IMR-90 (cell line): ENCODE measurements at regions not wholly inside any gene's neighbourhood (a gene's known extent, or its start where the extent isn't known, plus 50 kb on each side); places are given as distances from the start of the nearest gene placed in this dataset.

Experiments
- ATAC-seq: fragments of 200-7000 bp; cut with Tn5 transposase; 2 replicates; pipeline ENCODE4 v1.9.1; 2020; ENCODE audit warnings: low read depth, mild to moderate bottlenecking, moderate library complexity
- BruUV-seq: library from RNA; stranded (reverse); fragments of 400-500 nt; replicated peaks from 2 replicates; lab custom pipeline; 2021; lab: Mats Ljungman, UMichigan
- CTCF ChIA-PET: fragments of 300-600 bp; formaldehyde crosslinking; extraction: SDS; loops from one replicate; lab custom pipeline; 2021; ENCODE audit warnings: antibody characterized with exemption; lab: Yijun Ruan, JAX
- POLR2A ChIA-PET: fragments of 300-600 bp; sonication (Branson Sonifier 250); formaldehyde crosslinking; loops from one replicate; lab custom pipeline; 2022; ENCODE audit warnings: antibody characterized with exemption; ENCODE audit not compliant: unreplicated experiment; lab: Charles Lee
- DNase-seq: peaks from one replicate; pipeline ENCODE4 v3.0.0; 2013
- H2AFZ ChIP-seq: replicated peaks from 2 replicates; pipeline ENCODE3; 2013; ENCODE audit warnings: low read length, mild to moderate bottlenecking; ENCODE audit not compliant: poor library complexity
- H2AK5ac ChIP-seq: 2 replicates; pipeline ENCODE4 v1.6.1; 2013; ENCODE audit warnings: low read depth, low read length, inconsistent platforms
- H2AK9ac ChIP-seq: replicated peaks from 2 replicates; pipeline ENCODE3; 2013; ENCODE audit warnings: mild to moderate bottlenecking, low read depth, low read length, moderate library complexity; ENCODE audit not compliant: poor library complexity
- H2BK120ac ChIP-seq: 2 replicates; pipeline ENCODE4 v1.6.1; 2013; ENCODE audit warnings: low read depth, low read length, inconsistent platforms
- H2BK15ac ChIP-seq: 3 replicates; pipeline ENCODE4 v1.6.1; 2013; ENCODE audit warnings: low read depth, low read length, inconsistent platforms
- H2BK20ac ChIP-seq: 2 replicates; pipeline ENCODE4 v1.6.1; 2013; ENCODE audit warnings: low read depth, mild to moderate bottlenecking, inconsistent platforms, low read length, moderate library complexity
- H2BK5ac ChIP-seq: 2 replicates; pipeline ENCODE4 v1.6.1; 2013; ENCODE audit warnings: mild to moderate bottlenecking, low read depth, low read length, inconsistent platforms; ENCODE audit not compliant: poor library complexity, severe bottlenecking
- H3K14ac ChIP-seq: replicated peaks from 2 replicates; pipeline ENCODE4 v1.6.1; 2013; ENCODE audit warnings: low read depth, low read length, inconsistent platforms
- H3K18ac ChIP-seq: 2 replicates; pipeline ENCODE4 v1.6.1; 2013; ENCODE audit warnings: low read depth, low read length, control low read depth
- H3K23ac ChIP-seq: 2 replicates; pipeline ENCODE4 v1.6.1; 2013; ENCODE audit warnings: low read depth, low read length, inconsistent platforms
- H3K27ac ChIP-seq: 2 replicates; pipeline ENCODE4 v1.5.1; 2013; ENCODE audit warnings: mild to moderate bottlenecking, control low read depth, low read length; ENCODE audit not compliant: insufficient read depth
- H3K27me3 ChIP-seq: 2 replicates; pipeline ENCODE4 v1.6.1; 2013; ENCODE audit warnings: low read length; ENCODE audit not compliant: control insufficient read depth, insufficient read depth
- H3K36me3 ChIP-seq: 2 replicates; pipeline ENCODE4 v1.6.1; 2013; ENCODE audit warnings: low read length, mixed read lengths; ENCODE audit not compliant: control insufficient read depth, insufficient read depth
- H3K4ac ChIP-seq: 2 replicates; pipeline ENCODE4 v1.6.1; 2013; ENCODE audit warnings: low read depth, low read length, inconsistent platforms
- H3K4me1 ChIP-seq: 2 replicates; pipeline ENCODE4 v1.6.1; 2013; ENCODE audit warnings: low read length, mixed read lengths; ENCODE audit not compliant: control insufficient read depth, insufficient read depth
- H3K4me2 ChIP-seq: 2 replicates; pipeline ENCODE4 v1.6.1; 2013; ENCODE audit warnings: low read depth, mild to moderate bottlenecking, control low read depth, low read length, moderate library complexity
- H3K4me3 ChIP-seq: 2 replicates; pipeline ENCODE4 v1.5.1; 2013; ENCODE audit warnings: low read depth, mild to moderate bottlenecking, control low read depth, low read length, moderate library complexity; ENCODE audit not compliant: insufficient read depth
- H3K56ac ChIP-seq: 2 replicates; pipeline ENCODE4 v1.6.1; 2013; ENCODE audit warnings: low read length, inconsistent platforms; ENCODE audit not compliant: insufficient read depth; ENCODE audit errors: extremely low read depth
- H3K79me1 ChIP-seq, 2 experiments: 2 replicates each; pipeline ENCODE4 v1.6.1; 2013; ENCODE audit warnings: low read length in 2 of 2, inconsistent platforms in 1 of 2, low read depth in 1 of 2
- H3K9ac ChIP-seq: 2 replicates; pipeline ENCODE4 v1.6.1; 2013; ENCODE audit warnings: low read depth, low read length, control low read depth
- H3K9me1 ChIP-seq: 2 replicates; pipeline ENCODE4 v1.6.1; 2013; ENCODE audit warnings: low read length, inconsistent platforms; ENCODE audit not compliant: insufficient read depth
- H3K9me3 ChIP-seq: 2 replicates; pipeline ENCODE4 v1.6.1; 2013; ENCODE audit warnings: low read length; ENCODE audit not compliant: control insufficient read depth, insufficient read depth
- H4K20me1 ChIP-seq: 2 replicates; pipeline ENCODE4 v1.6.1; 2013; ENCODE audit warnings: low read length, inconsistent platforms; ENCODE audit not compliant: insufficient read depth
- H4K5ac ChIP-seq: 2 replicates; pipeline ENCODE4 v1.6.1; 2013; ENCODE audit warnings: mild to moderate bottlenecking, low read depth, low read length, control low read depth
- H4K8ac ChIP-seq, 2 experiments: 2 replicates each; pipeline ENCODE4 v1.6.1; 2013; ENCODE audit warnings: low read depth in 2 of 2, low read length in 2 of 2, control low read depth in 1 of 2, inconsistent platforms in 1 of 2
- H4K91ac ChIP-seq: 2 replicates; pipeline ENCODE4 v1.6.1; 2013; ENCODE audit warnings: low read depth, low read length, inconsistent platforms; ENCODE audit not compliant: insufficient read depth
- CEBPB ChIP-seq: IDR thresholded peaks from 2 replicates; pipeline ENCODE4 v1.6.1; 2012; ENCODE audit warnings: low read depth, low read length, improper control_type of control experiment
- CHD1 ChIP-seq: IDR thresholded peaks from 2 replicates; pipeline ENCODE4 v1.6.1; 2012; ENCODE audit warnings: low read depth, low read length, improper control_type of control experiment
- CTCF ChIP-seq: conservative IDR thresholded peaks from 2 replicates; pipeline ENCODE4 v1.5.1; 2012; ENCODE audit warnings: mild to moderate bottlenecking, low read depth, low read length, improper control_type of control experiment
- ELK1 ChIP-seq: fragments of 150-350 bp; IDR thresholded peaks from 2 replicates; pipeline ENCODE4 v1.6.1; 2016; ENCODE audit warnings: low read depth, mild to moderate bottlenecking, low read length, moderate library complexity, borderline replicate concordance
- FOS ChIP-seq: fragments of 150-350 bp; IDR thresholded peaks from 2 replicates; pipeline ENCODE4 v1.6.1; 2016; ENCODE audit warnings: low read depth, low read length
- RAD21 ChIP-seq: IDR thresholded peaks from 2 replicates; pipeline ENCODE4 v1.6.1; 2012; ENCODE audit warnings: low read length, improper control_type of control experiment
- RCOR1 ChIP-seq: IDR thresholded peaks from 2 replicates; pipeline ENCODE4 v1.6.1; 2012; ENCODE audit warnings: mild to moderate bottlenecking, low read length, improper control_type of control experiment; ENCODE audit not compliant: insufficient replicate concordance
- RFX5 ChIP-seq: IDR thresholded peaks from 2 replicates; pipeline ENCODE4 v1.8.0; 2012; ENCODE audit warnings: low read depth, mild to moderate bottlenecking, low read length, moderate library complexity
- SMC3 ChIP-seq: fragments of 150-350 bp; IDR thresholded peaks from 2 replicates; pipeline ENCODE4 v1.6.1; 2016; ENCODE audit warnings: low read depth, mild to moderate bottlenecking, antibody characterized with exemption, low read length, moderate library complexity
- USF2 ChIP-seq: fragments of 150-350 bp; IDR thresholded peaks from 2 replicates; pipeline ENCODE4 v1.6.1; 2017; ENCODE audit warnings: mild to moderate bottlenecking, antibody characterized with exemption, low read length, low read depth
- WGBS, 2 experiments: methylation state at CpG; one replicate each; pipeline versions ENCODE4 v1.1.5 to v1.1.7; 2013; ENCODE audit warnings: missing lambda C conversion rate in 2 of 2; ENCODE audit not compliant: insufficient read length in 1 of 2; ENCODE audit errors: extremely low coverage in 2 of 2; 5-methylcytosine and 5-hydroxymethylcytosine counted together
- dilution Hi-C: fragments of 300-500 bp; cut with HindIII; formaldehyde crosslinking; loops from one replicate; pipeline ENCODE4 v1.14.3; 2018; ENCODE audit warnings: low sequenced_read_pairs; ENCODE audit not compliant: unreplicated experiment
- in situ Hi-C: fragments of 300-500 bp; cut with MboI; formaldehyde crosslinking; loops from 3 replicates; pipeline ENCODE4 v1.14.3; 2019; ENCODE audit warnings: low sequenced_read_pairs, inconsistent platforms, mixed read lengths
- intact Hi-C: fragments of 100-400 bp; cut with micrococcal nuclease; formaldehyde crosslinking; loops from 2 replicates; pipeline ENCODE4 v1.10.0; 2022

GRCh38 chr17:13994050-13994449, 75.3 kb upstream of the COX10 start:
- Histone ChIP-seq H3K9me1 (no peaks in the 10 kb centered on the region), H2BK5ac (no peak overlapping the region), H4K20me1 (no peaks in the 10 kb centered on the region), H4K8ac (no peak overlapping the region), H3K36me3 (no peaks in the 10 kb centered on the region), H4K5ac (no peak overlapping the region), H3K4me3 (no peak overlapping the region), H3K18ac (no peak overlapping the region), H3K56ac (no peak overlapping the region), H2AK5ac (no peak overlapping the region), H2BK20ac (no peak overlapping the region), H3K27ac (no peak overlapping the region), H3K4ac (no peak overlapping the region), H2BK15ac (no peak overlapping the region), H3K4me2 (no peak overlapping the region), H3K4me1 (no peaks in the 10 kb centered on the region), H3K14ac (no peak overlapping the region), H3K9ac (no peak overlapping the region), H2BK120ac (no peak overlapping the region), H3K79me1 (no peaks in the 10 kb centered on the region), H3K23ac (no peak overlapping the region), H4K91ac (no peak overlapping the region), H2AK9ac (no peak overlapping the region), H3K27me3 (no peaks in the 10 kb centered on the region), H2AFZ (no peak overlapping the region), H3K9me3 (no peaks in the 10 kb centered on the region)
- CTCF ChIA-PET: no interaction called here
- POLR2A ChIA-PET: no interaction called here
- ATAC-seq (no peak), DNase-seq (no peak)
- in situ Hi-C loops: no loop called here
- dilution Hi-C loops: no loop called here
- no TSS peak for BruUV-seq
- WGBS, 2 experiments: 38% methylated on average over 3 of the region's 6 CpGs; no CpG with 5 or more reads in 1 of the 2 experiments
- TF ChIP-seq CEBPB (no peak), FOS (no peak), ELK1 (no peak), CTCF (no peak), USF2 (no peak), SMC3 (no peak), CHD1 (no peak), RFX5 (no peak), RAD21 (no peak), RCOR1 (no peak)
- intact Hi-C loops: no loop called here
